ENCODE measurements at regions not wholly inside any gene's neighbourhood (a gene's known extent, or its start where the extent isn't known, plus 50 kb on each side); places are given as distances from the start of the nearest gene placed in this dataset.

- Histone ChIP-seq H2BK120ac (ENCODE audit: low read depth, low read length) (no peak overlapping the region), H2AFZ (replicated peaks; ENCODE audit: low read length, poor library complexity) (no peak overlapping the region), H3K56ac (ENCODE audit: extremely low read depth, insufficient read depth, low read length) (no peak overlapping the region), H3K4me3 (ENCODE audit: insufficient read depth, low read depth, low read length) (no peak overlapping the region), H3K9ac (ENCODE audit: low read depth, low read length) (no peak overlapping the region), H2AK9ac (replicated peaks; ENCODE audit: low read depth, low read length, poor library complexity) (no peak overlapping the region), H2AK5ac (ENCODE audit: low read depth, low read length) (no peak overlapping the region), H3K27ac (ENCODE audit: insufficient read depth, low read length) (no peak overlapping the region), H3K9me1 (ENCODE audit: insufficient read depth, low read length) (peaks cover 9% of the 10 kb centered on the region; the same call in 1 of the 2 replicates), H2BK20ac (ENCODE audit: low read depth, low read length) (no peak overlapping the region), H3K18ac (ENCODE audit: low read depth, low read length) (no peak overlapping the region), H2BK15ac (ENCODE audit: low read depth, low read length) (no peak overlapping the region), H4K91ac (ENCODE audit: insufficient read depth, low read depth, low read length) (no peak overlapping the region), H3K14ac (replicated peaks; ENCODE audit: low read depth, low read length) (no peak overlapping the region), H3K9me3 (ENCODE audit: control insufficient read depth, insufficient read depth, low read length) (no peaks in the 10 kb centered on the region), H3K4me1 (ENCODE audit: control insufficient read depth, insufficient read depth, low read length) (peaks cover 13% of the 10 kb centered on the region), H4K8ac (ENCODE audit: low read depth in 2 of 2, low read length in 2 of 2) (no peak overlapping the region), H3K4ac (ENCODE audit: low read depth, low read length) (no peak overlapping the region), H3K4me2 (ENCODE audit: low read depth, low read length) (no peak overlapping the region), H3K36me3 (ENCODE audit: control insufficient read depth, insufficient read depth, low read length) (no peaks in the 10 kb centered on the region), H3K79me1 (ENCODE audit: low read depth in 1 of 2, low read length in 2 of 2) (no peaks in the 10 kb centered on the region), H4K20me1 (ENCODE audit: insufficient read depth, low read length) (no peaks in the 10 kb centered on the region), H2BK5ac (ENCODE audit: low read depth, low read length, poor library complexity, severe bottlenecking) (no peak overlapping the region), H4K5ac (ENCODE audit: low read depth, low read length) (no peak overlapping the region), H3K23ac (ENCODE audit: low read depth, low read length) (no peak overlapping the region), H3K27me3 (ENCODE audit: control insufficient read depth, insufficient read depth, low read length) (no peaks in the 10 kb centered on the region)
- dilution Hi-C loops (cut with HindIII; ENCODE audit: low sequenced_read_pairs, unreplicated experiment) = no loop called here
- BruUV-seq (replicated peaks) = no TSS peak
- 100% methylated on average over 4 of the region's 17 CpGs; no CpG with 5 or more reads in 1 of the 2 experiments for WGBS, 2 experiments (ENCODE audit: extremely low coverage in 2 of 2, insufficient read length in 1 of 2)
- CTCF ChIA-PET = no interaction called here
- DNase-seq (no peak), ATAC-seq (ENCODE audit: low read depth) (no peak)
- intact Hi-C loops (cut with micrococcal nuclease) = no loop called here
- POLR2A ChIA-PET (ENCODE audit: unreplicated experiment) = no interaction called here
- in situ Hi-C loops (cut with MboI; ENCODE audit: low sequenced_read_pairs) = no loop called here
- TF ChIP-seq MXI1 (IDR thresholded peaks at IDR 0.05; ENCODE audit: borderline replicate concordance, low read depth, low read length) = no peak
- no peak for TF ChIP-seq CHD1 (IDR thresholded peaks at IDR 0.05; ENCODE audit: low read depth, low read length)
- no peak for TF ChIP-seq NFE2L2 (IDR thresholded peaks at IDR 0.05; ENCODE audit: low read depth, low read length)
- no peak for TF ChIP-seq USF2 (IDR thresholded peaks at IDR 0.05; ENCODE audit: low read depth, low read length)
- no peak for TF ChIP-seq BHLHE40 (IDR thresholded peaks at IDR 0.05; ENCODE audit: low read depth, low read length)
- TF ChIP-seq RFX5 (IDR thresholded peaks at IDR 0.05; ENCODE audit: low read depth, low read length) = no peak
- no peak for TF ChIP-seq SMC3 (IDR thresholded peaks at IDR 0.05; ENCODE audit: low read depth, low read length)
- no peak for TF ChIP-seq RAD21 (IDR thresholded peaks at IDR 0.05; ENCODE audit: low read length)
Observed at GRCh38 chr12:116459916-116460663, 99.1 kb upstream of the MAP1LC3B2 start.

All from IMR-90 (cell line).